ENCODE measurements at regions not wholly inside any gene's neighbourhood (a gene's known extent, or its start where the extent isn't known, plus 50 kb on each side); places are given as distances from the start of the nearest gene placed in this dataset.

- Histone ChIP-seq H3K9me3 (ENCODE audit: control insufficient read depth, insufficient read depth, low read length) (peaks cover 2% of the 10 kb centered on the region; the same call in 1 of the 2 replicates), H2BK5ac (ENCODE audit: low read depth, low read length, poor library complexity, severe bottlenecking) (no peak overlapping the region), H3K9ac (ENCODE audit: low read depth, low read length) (no peak overlapping the region), H4K8ac (ENCODE audit: low read depth in 2 of 2, low read length in 2 of 2) (no peak overlapping the region), H3K27ac (ENCODE audit: insufficient read depth, low read length) (no peak overlapping the region), H2AFZ (replicated peaks; ENCODE audit: low read length, poor library complexity) (no peak overlapping the region), H4K91ac (ENCODE audit: insufficient read depth, low read depth, low read length) (no peak overlapping the region), H3K4me1 (ENCODE audit: control insufficient read depth, insufficient read depth, low read length) (no peaks in the 10 kb centered on the region), H3K36me3 (ENCODE audit: control insufficient read depth, insufficient read depth, low read length) (no peaks in the 10 kb centered on the region), H3K27me3 (ENCODE audit: control insufficient read depth, insufficient read depth, low read length) (no peaks in the 10 kb centered on the region; the same call in 1 of the 2 replicates), H3K14ac (replicated peaks; ENCODE audit: low read depth, low read length) (no peak overlapping the region), H2AK5ac (ENCODE audit: low read depth, low read length) (no peak overlapping the region), H3K56ac (ENCODE audit: extremely low read depth, insufficient read depth, low read length) (no peak overlapping the region), H3K4ac (ENCODE audit: low read depth, low read length) (no peak overlapping the region), H3K4me2 (ENCODE audit: low read depth, low read length) (no peak overlapping the region), H2AK9ac (replicated peaks; ENCODE audit: low read depth, low read length, poor library complexity) (no peak overlapping the region), H3K23ac (ENCODE audit: low read depth, low read length) (no peak overlapping the region), H3K9me1 (ENCODE audit: insufficient read depth, low read length) (no peaks in the 10 kb centered on the region), H3K4me3 (ENCODE audit: insufficient read depth, low read depth, low read length) (no peak overlapping the region), H4K20me1 (ENCODE audit: insufficient read depth, low read length) (no peaks in the 10 kb centered on the region), H3K18ac (ENCODE audit: low read depth, low read length) (no peak overlapping the region), H2BK120ac (ENCODE audit: low read depth, low read length) (no peak overlapping the region), H2BK20ac (ENCODE audit: low read depth, low read length) (no peak overlapping the region), H4K5ac (ENCODE audit: low read depth, low read length) (no peak overlapping the region), H3K79me1 (ENCODE audit: low read depth in 1 of 2, low read length in 2 of 2) (no peaks in the 10 kb centered on the region), H2BK15ac (ENCODE audit: low read depth, low read length) (no peak overlapping the region)
- 100% methylated on average over 1 of the region's 5 CpGs; no CpG with 5 or more reads in 1 of the 2 experiments for WGBS, 2 experiments (ENCODE audit: extremely low coverage in 2 of 2, insufficient read length in 1 of 2)
- dilution Hi-C loops (cut with HindIII; ENCODE audit: low sequenced_read_pairs, unreplicated experiment): no loop called here
- CTCF ChIA-PET: no interaction called here
- intact Hi-C loops (cut with micrococcal nuclease): no loop called here
- no peak for DNase-seq
- TF ChIP-seq NFE2L2 (IDR thresholded peaks at IDR 0.05; ENCODE audit: low read depth, low read length): no peak
- TF ChIP-seq MXI1 (IDR thresholded peaks at IDR 0.05; ENCODE audit: borderline replicate concordance, low read depth, low read length): no peak
- TF ChIP-seq RAD21 (IDR thresholded peaks at IDR 0.05; ENCODE audit: low read length): no peak
- no peak for TF ChIP-seq MAFK (IDR thresholded peaks at IDR 0.05; ENCODE audit: low read depth, low read length)
- TF ChIP-seq ELK1 (IDR thresholded peaks at IDR 0.05; ENCODE audit: borderline replicate concordance, low read depth, low read length): no peak
- no peak for TF ChIP-seq RFX5 (IDR thresholded peaks at IDR 0.05; ENCODE audit: low read depth, low read length)
- TF ChIP-seq CTCF (conservative IDR thresholded peaks at IDR 0.05; ENCODE audit: low read depth, low read length): no peak
- TF ChIP-seq FOS (IDR thresholded peaks at IDR 0.05; ENCODE audit: low read depth, low read length): no peak
- no peak for TF ChIP-seq RCOR1 (IDR thresholded peaks at IDR 0.05; ENCODE audit: insufficient replicate concordance, low read length)
- TF ChIP-seq BHLHE40 (IDR thresholded peaks at IDR 0.05; ENCODE audit: low read depth, low read length): no peak
- no peak for TF ChIP-seq CEBPB (IDR thresholded peaks at IDR 0.05; ENCODE audit: low read depth, low read length)
- no peak for TF ChIP-seq POLR2A (IDR thresholded peaks at IDR 0.05; ENCODE audit: low read depth, low read length)
- TF ChIP-seq CHD1 (IDR thresholded peaks at IDR 0.05; ENCODE audit: low read depth, low read length): no peak
- no peak for TF ChIP-seq MAZ (IDR thresholded peaks at IDR 0.05; ENCODE audit: borderline replicate concordance, low read depth, low read length)
- no peak for TF ChIP-seq SMC3 (IDR thresholded peaks at IDR 0.05; ENCODE audit: low read depth, low read length)
- TF ChIP-seq USF2 (IDR thresholded peaks at IDR 0.05; ENCODE audit: low read depth, low read length): no peak
- in situ Hi-C loops (cut with MboI; ENCODE audit: low sequenced_read_pairs): no loop called here
- POLR2A ChIA-PET (ENCODE audit: unreplicated experiment): no interaction called here
- no peak for ATAC-seq (ENCODE audit: low read depth)
- no TSS peak for BruUV-seq (replicated peaks)
Observed at GRCh38 chr14:55975281-55975910, 142.8 kb upstream of the PELI2 start.
